HCT116 (cell line): ENCODE measurements at regions not wholly inside any gene's neighbourhood (a gene's known extent, or its start where the extent isn't known, plus 50 kb on each side); places are given as distances from the start of the nearest gene placed in this dataset.

ENCODE experiments used
- ATF3 ChIP-seq: IDR thresholded peaks from 2 replicates; pipeline ENCODE4 v1.6.1; 2012
- EZH2 ChIP-seq: fragments of 200-600 bp; sonication (generic); IDR thresholded peaks from 2 replicates; pipeline ENCODE4 v1.6.1; 2017; ENCODE audit warnings: antibody characterized with exemption, mixed run types
- FOSL1 ChIP-seq: IDR thresholded peaks from 2 replicates; pipeline ENCODE4 v1.6.1; 2012; ENCODE audit warnings: low read depth
- SIN3A ChIP-seq: IDR thresholded peaks from 2 replicates; pipeline ENCODE4 v1.6.1; 2012; ENCODE audit warnings: low read depth
- TF ChIP-seq, protein P1 (sequence below), 3 experiments: fragments of 200-600 bp in 1 of 3; sonication (generic) in 1 of 3; IDR thresholded peaks in 2 of 3; conservative IDR thresholded peaks in 1 of 3; 2 replicates each; pipeline ENCODE4 v1.5.1; 2012 to 2017; ENCODE audit warnings: low read depth in 2 of 3, low read length in 2 of 3, antibody characterized with exemption in 1 of 3, borderline replicate concordance in 1 of 3, control low read depth in 1 of 3, mild to moderate bottlenecking in 1 of 3, mixed read lengths in 1 of 3, mixed run types in 1 of 3, moderate library complexity in 1 of 3; ENCODE audit not compliant: insufficient read depth in 1 of 3

- no peak for TF ChIP-seq FOSL1
- no peak for TF ChIP-seq ATF3
- no peak for TF ChIP-seq SIN3A
- TF ChIP-seq, protein P1, sequence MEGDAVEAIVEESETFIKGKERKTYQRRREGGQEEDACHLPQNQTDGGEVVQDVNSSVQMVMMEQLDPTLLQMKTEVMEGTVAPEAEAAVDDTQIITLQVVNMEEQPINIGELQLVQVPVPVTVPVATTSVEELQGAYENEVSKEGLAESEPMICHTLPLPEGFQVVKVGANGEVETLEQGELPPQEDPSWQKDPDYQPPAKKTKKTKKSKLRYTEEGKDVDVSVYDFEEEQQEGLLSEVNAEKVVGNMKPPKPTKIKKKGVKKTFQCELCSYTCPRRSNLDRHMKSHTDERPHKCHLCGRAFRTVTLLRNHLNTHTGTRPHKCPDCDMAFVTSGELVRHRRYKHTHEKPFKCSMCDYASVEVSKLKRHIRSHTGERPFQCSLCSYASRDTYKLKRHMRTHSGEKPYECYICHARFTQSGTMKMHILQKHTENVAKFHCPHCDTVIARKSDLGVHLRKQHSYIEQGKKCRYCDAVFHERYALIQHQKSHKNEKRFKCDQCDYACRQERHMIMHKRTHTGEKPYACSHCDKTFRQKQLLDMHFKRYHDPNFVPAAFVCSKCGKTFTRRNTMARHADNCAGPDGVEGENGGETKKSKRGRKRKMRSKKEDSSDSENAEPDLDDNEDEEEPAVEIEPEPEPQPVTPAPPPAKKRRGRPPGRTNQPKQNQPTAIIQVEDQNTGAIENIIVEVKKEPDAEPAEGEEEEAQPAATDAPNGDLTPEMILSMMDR (IDR thresholded peaks at IDR 0.05 in 2 of 3, conservative IDR thresholded peaks at IDR 0.05 in 1 of 3; ENCODE audit: borderline replicate concordance in 1 of 3, insufficient read depth in 1 of 3, low read depth in 2 of 3, low read length in 2 of 3), result no peak
- no peak for TF ChIP-seq EZH2
Measured at GRCh38 chr1:220979371-220979770, 100.1 kb downstream of the HLX start.
